NCI-H187 treated with DMSO at 0.1 percent for 48 hours (cell line): ENCODE measurements at regions not wholly inside any gene's neighbourhood (a gene's known extent, or its start where the extent isn't known, plus 50 kb on each side); places are given as distances from the start of the nearest gene placed in this dataset.

ENCODE experiments used
- DNase-seq: peaks from one replicate; lab custom pipeline; 2025; lab: John Stamatoyannopoulos, UW

GRCh38 chr7:52695973-52696595, 339.3 kb upstream of the POM121L12 start:
- no peak for DNase-seq

- no peak for DNase-seq
Measured at GRCh38 chr7:52691257-52691656, 344.2 kb upstream of the POM121L12 start.

- DNase-seq, result no peak
Measured at GRCh38 chr7:52689912-52690311, 345.5 kb upstream of the POM121L12 start.

GRCh38 chr7:52685333-52685732, 350.1 kb upstream of the POM121L12 start:
- no peak for DNase-seq

GRCh38 chr7:52684388-52684787, 351.0 kb upstream of the POM121L12 start:
- no peak for DNase-seq

GRCh38 chr7:52682993-52683392, 352.4 kb upstream of the POM121L12 start:
- DNase-seq, result no peak

- DNase-seq, result no peak
Measured at GRCh38 chr7:52670608-52671225, 364.7 kb upstream of the POM121L12 start.

- no peak for DNase-seq
Measured at GRCh38 chr7:52669031-52669430, 366.4 kb upstream of the POM121L12 start.

- no peak for DNase-seq
Measured at GRCh38 chr7:52668435-52668834, 367.0 kb upstream of the POM121L12 start.

- no peak for DNase-seq
Measured at GRCh38 chr7:52659178-52659577, 376.3 kb upstream of the POM121L12 start.

GRCh38 chr7:52656098-52656497, 379.3 kb upstream of the POM121L12 start:
- DNase-seq, result no peak

GRCh38 chr7:52652621-52653020, 382.8 kb upstream of the POM121L12 start:
- no peak for DNase-seq

- DNase-seq, result no peak
Measured at GRCh38 chr7:52648872-52649271, 386.6 kb upstream of the POM121L12 start.

GRCh38 chr7:52647046-52647445, 388.4 kb upstream of the POM121L12 start:
- DNase-seq, result no peak

GRCh38 chr7:52639981-52640380, 395.5 kb upstream of the POM121L12 start:
- DNase-seq, result no peak

- DNase-seq, result no peak
Measured at GRCh38 chr7:52639126-52639525, 396.3 kb upstream of the POM121L12 start.

- DNase-seq, result no peak
Measured at GRCh38 chr7:52635021-52635420, 400.4 kb upstream of the POM121L12 start.

GRCh38 chr7:52620849-52621248, 414.6 kb upstream of the POM121L12 start:
- DNase-seq, result no peak

GRCh38 chr7:52616552-52616951, 418.9 kb upstream of the POM121L12 start:
- DNase-seq, result no peak

GRCh38 chr7:52615021-52615695, 420.3 kb upstream of the POM121L12 start:
- no peak for DNase-seq

GRCh38 chr7:52609511-52609910, 425.9 kb upstream of the POM121L12 start:
- no peak for DNase-seq

GRCh38 chr7:52592698-52593097, 442.7 kb upstream of the POM121L12 start:
- DNase-seq, result no peak

GRCh38 chr7:52586704-52587103, 448.7 kb upstream of the POM121L12 start:
- no peak for DNase-seq

GRCh38 chr7:52584041-52584440, 451.4 kb upstream of the POM121L12 start:
- DNase-seq, result no peak
